ENCODE measurements at regions not wholly inside any gene's neighbourhood (a gene's known extent, or its start where the extent isn't known, plus 50 kb on each side); places are given as distances from the start of the nearest gene placed in this dataset.

- no peak for DNase-seq (ENCODE audit: low read depth in 4 of 4, low spot score in 3 of 4)
These were observed 181.3 kb upstream of the NDST4 start for GRCh38 chr4:115294717-115295116.

- DNase-seq (ENCODE audit: low read depth in 4 of 4, low spot score in 3 of 4), result no peak
These were observed 179.7 kb upstream of the NDST4 start for GRCh38 chr4:115293093-115293462.

DNA sequence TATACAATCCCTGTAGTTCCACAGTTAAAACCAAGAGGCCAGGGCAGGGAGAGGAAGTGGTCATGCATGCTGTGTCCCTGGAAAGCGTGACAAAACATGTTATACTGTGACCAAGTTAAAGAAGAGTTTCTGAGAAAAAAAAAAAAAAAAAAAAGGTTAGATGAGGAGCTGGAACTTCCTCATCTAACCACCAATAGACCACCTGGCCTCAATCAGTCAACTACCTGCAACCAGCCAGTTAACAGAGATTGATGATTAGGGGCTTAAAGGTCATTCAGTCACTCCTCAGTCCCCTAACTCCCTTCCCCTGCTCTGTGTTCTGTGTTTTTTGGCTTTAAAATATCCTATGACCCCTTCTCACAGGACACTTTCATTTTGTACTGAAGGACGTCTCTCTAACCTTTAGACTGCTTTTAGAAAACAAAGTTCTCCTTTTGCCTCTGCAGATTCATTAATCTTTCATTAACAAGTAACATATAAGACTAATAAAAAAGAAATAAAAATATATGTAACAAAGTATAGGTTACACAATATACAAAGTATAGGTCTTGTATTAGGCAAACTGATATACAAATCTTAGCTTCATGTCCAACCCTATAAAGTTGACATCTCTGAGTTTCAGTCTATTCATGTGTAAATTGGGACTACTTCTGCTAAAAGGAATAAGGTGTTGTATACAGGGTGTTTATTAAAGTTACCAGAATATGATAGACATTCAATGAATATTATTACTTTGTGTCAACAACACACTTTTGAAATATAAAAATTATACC, 179.1 kb upstream of the NDST4 start:
- DNase-seq (ENCODE audit: low read depth in 4 of 4, low spot score in 3 of 4), result no peak

DNA sequence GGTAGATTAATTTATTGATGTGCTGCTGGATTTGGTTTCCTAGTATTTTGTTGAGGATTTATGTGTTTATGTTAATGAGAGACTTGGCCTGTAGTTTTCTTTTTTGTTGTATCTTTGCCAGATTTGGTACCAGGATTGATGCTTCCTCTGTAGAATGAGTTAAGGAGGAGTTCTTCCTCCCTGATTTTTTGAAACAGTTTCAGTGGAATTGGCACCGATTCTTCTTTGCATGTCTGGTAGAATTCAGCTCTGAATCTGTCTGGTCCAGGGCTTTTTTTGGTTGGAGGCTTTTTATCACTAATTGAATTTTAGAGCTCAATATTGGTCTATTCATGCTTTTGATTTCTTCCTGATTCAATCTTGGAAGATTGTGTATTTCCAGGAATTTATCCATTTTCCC, 174.0 kb upstream of the NDST4 start:
- no peak for DNase-seq (ENCODE audit: low read depth in 4 of 4, low spot score in 3 of 4)

GRCh38 chr4:115279330-115279729, 165.9 kb upstream of the NDST4 start:
- DNase-seq (ENCODE audit: low read depth in 4 of 4, low spot score in 3 of 4), result no peak

- DNase-seq (ENCODE audit: low read depth in 4 of 4, low spot score in 3 of 4), result no peak
These were observed 165.4 kb upstream of the NDST4 start for GRCh38 chr4:115278830-115279229.

- DNase-seq (ENCODE audit: low read depth in 4 of 4, low spot score in 3 of 4), result no peak
These were observed 162.2 kb upstream of the NDST4 start for GRCh38 chr4:115275615-115276014.

DNA sequence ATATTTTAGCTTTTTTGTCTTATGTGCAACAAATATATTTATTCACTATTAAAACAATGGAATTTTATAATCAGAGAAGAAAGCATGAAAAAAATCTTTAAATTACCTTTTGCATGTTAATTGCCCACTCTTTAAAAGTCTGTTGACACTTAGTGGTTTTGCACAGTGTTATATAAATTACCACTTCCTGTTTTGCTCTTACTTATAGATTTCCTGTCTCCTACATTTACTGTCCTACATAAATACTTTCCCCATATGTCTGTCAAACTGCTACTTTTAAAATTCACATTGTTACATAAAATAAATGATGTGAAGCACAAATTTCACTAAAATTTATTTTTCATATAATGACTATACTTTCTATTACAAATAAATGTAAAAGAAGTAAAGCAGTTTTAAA, 161.1 kb upstream of the NDST4 start:
- no peak for DNase-seq (ENCODE audit: low read depth in 4 of 4, low spot score in 3 of 4)

DNA sequence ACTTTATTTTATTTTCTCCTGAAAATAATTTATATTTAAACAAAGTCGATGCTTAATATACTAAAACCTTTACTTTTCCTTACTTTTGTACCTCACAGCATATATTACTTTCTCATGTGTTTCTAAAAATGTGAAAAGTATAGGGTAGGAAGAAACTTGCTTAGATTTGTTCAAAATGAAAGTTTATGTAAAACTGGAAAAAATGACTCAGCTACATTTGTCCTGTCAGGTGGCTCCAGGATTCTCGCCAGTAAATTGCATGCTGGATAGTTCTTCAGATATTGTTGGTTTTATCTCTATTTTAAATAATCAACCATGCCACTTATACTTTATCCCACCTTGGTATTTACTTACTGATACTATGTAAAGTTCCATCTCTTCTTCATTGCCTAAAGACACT, 159.2 kb upstream of the NDST4 start:
- no peak for DNase-seq (ENCODE audit: low read depth in 4 of 4, low spot score in 3 of 4)

GRCh38 chr4:115272185-115272584, 158.8 kb upstream of the NDST4 start:
- no peak for DNase-seq (ENCODE audit: low read depth in 4 of 4, low spot score in 3 of 4)

- DNase-seq (ENCODE audit: low read depth in 4 of 4, low spot score in 3 of 4), result no peak
These were observed 146.8 kb upstream of the NDST4 start for GRCh38 chr4:115260195-115260594.

- no peak for DNase-seq (ENCODE audit: low read depth in 4 of 4, low spot score in 3 of 4)
These were observed 146.2 kb upstream of the NDST4 start for GRCh38 chr4:115259642-115260041.

- DNase-seq (ENCODE audit: low read depth in 4 of 4, low spot score in 3 of 4), result no peak
These were observed 136.4 kb upstream of the NDST4 start for GRCh38 chr4:115249808-115250207.

DNA sequence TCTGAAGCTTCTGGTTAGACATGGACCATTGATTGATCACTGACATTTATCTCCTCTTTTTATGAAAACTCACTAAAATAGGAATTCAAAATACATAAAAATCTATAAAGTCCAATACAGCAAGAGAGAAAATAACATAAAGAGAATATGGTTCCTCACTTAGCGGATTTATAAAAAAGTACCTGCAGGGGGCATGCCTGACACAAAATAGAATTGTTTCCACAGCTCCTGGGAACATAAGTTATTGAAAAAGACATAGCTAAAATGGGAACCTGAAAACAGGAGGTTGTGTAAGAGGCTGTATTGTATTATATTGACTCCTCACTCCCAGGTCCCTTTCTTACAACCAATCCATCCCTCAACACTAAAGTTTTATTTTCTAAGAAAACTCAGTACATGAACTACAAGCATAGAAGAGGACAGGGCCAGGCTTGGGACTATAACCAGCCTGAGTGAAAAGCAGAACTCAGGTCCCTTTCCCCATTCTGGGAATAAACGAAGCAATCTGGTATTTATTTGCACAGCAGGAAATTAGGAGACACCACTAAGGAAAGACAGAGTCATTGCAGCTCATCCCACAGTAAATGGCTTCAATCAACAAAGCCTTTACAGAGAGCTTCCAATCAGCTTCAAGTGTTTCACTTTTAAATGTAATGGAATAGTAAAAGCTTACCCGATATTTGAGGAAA, 121.1 kb upstream of the NDST4 start:
- no peak for DNase-seq (ENCODE audit: low read depth in 4 of 4, low spot score in 3 of 4)

DNA sequence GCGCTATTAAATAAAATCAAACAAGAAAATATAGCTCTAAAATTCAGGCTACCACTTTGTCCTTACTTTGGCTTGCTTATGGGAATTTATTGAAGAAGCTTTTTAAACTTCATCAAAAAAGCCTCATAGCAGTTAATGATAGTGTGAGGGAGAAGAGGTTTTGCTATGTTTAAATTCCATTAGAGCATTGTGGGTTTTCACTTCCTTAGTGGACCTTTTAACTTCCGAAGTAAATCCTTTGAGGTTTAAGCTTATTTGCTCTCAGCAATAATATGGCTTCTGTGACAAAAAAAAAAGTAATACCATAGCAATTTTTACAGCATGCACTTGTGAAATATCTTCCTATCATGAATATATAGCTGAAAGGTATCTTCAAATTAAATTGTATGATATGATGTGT, 120.2 kb upstream of the NDST4 start:
- DNase-seq (ENCODE audit: low read depth in 4 of 4, low spot score in 3 of 4), result no peak

DNA sequence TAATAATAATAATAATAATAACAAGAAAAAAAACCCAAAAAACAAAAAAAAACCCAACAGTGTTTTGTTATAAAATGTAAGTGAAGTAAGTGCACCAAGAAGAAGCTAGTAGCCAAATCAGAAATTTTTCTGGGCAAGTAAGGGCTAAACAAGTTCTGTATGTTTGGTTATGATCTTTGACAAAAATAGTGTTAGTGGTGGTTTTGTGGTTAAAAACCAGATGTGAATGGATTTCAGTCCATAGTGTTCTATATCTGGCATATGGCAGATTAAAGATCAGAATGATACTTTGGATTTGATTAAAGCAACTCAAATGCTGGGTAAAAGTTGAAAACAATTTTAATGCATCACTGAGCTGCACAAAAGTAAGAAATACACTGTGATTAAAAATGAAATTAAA, 116.5 kb upstream of the NDST4 start:
- DNase-seq (ENCODE audit: low read depth in 4 of 4, low spot score in 3 of 4), result no peak

- no peak for DNase-seq (ENCODE audit: low read depth in 4 of 4, low spot score in 3 of 4)
These were observed 115.4 kb upstream of the NDST4 start for GRCh38 chr4:115228851-115229250.

DNA sequence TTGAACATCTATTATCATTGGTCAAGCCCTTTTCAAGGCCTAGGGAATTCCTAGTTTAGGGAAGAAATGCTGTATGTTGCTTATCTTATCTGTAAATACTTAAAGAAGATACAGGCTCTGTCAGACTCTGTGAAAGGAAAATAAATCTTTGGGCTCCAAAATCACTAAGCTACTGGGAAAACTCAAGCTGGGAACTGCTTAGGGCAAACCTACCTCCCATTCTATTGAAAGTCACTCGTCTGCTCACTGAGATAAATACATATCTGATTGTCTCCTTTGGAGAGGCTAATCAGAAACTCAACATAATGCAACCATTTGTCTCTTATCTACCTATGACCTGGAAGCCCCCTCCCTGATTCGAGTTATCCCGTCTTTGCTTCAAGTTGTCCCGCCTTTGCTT, 108.6 kb upstream of the NDST4 start:
- DNase-seq (ENCODE audit: low read depth in 4 of 4, low spot score in 3 of 4), result no peak

- DNase-seq (ENCODE audit: low read depth in 4 of 4, low spot score in 3 of 4), result no peak
These were observed 106.4 kb upstream of the NDST4 start for GRCh38 chr4:115219862-115220261.

- no peak for DNase-seq (ENCODE audit: low read depth in 4 of 4, low spot score in 3 of 4)
These were observed 106.0 kb upstream of the NDST4 start for GRCh38 chr4:115219315-115219860.

DNA sequence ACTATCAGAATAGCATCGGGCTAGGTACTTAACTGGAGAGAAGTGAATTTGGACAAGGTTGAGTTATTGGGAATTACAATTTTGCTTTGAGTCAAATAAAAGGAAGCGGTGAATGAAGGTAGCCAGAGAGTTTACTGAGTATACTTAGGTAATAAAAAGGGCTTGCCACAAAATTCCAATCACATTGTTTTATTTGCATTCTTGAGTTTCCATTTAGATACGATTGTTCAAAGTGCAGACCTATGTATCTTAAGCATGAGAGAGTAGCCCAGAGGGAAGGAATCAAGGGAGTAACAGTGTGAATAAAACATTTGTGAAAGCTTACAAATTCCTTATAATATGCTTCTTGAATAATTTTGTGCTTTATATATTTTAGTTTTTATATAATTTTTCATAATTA, 102.5 kb upstream of the NDST4 start:
- DNase-seq (ENCODE audit: low read depth in 4 of 4, low spot score in 3 of 4), result no peak

DNA sequence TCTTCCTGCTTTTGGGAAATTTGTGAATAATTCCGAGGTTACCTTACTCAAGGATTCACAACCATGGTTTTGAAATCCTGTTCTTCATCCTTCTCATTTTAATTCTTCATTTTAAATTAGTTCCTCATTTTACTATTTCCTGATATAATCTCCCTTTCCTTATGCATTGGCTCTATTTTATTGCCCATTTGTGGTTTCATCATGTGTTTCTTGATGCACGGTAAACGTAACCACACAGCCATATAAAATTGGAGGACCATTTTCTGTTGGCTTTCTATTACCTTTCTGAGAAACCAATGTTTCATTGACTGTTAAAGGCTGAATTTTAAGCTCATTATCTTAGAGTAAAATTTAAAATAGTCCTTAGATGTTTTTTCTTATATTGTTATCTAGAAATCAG, 100.3 kb upstream of the NDST4 start:
- no peak for DNase-seq (ENCODE audit: low read depth in 4 of 4, low spot score in 3 of 4)

Data from left renal pelvis (tissue), 4 donors.